HPDE6-E6E7 (cell line): ENCODE measurements at regions not wholly inside any gene's neighbourhood (a gene's known extent, or its start where the extent isn't known, plus 50 kb on each side); places are given as distances from the start of the nearest gene placed in this dataset.

Source experiments
- DNase-seq: peaks from one replicate; pipeline ENCODE4 v3.0.0; 2011; ENCODE audit warnings: missing footprints; ENCODE audit errors: extremely low spot score

GRCh38 chr13:84208246-84208910 is 326.1 kb upstream of the SLITRK1 start:
- no peak for DNase-seq

DNA sequence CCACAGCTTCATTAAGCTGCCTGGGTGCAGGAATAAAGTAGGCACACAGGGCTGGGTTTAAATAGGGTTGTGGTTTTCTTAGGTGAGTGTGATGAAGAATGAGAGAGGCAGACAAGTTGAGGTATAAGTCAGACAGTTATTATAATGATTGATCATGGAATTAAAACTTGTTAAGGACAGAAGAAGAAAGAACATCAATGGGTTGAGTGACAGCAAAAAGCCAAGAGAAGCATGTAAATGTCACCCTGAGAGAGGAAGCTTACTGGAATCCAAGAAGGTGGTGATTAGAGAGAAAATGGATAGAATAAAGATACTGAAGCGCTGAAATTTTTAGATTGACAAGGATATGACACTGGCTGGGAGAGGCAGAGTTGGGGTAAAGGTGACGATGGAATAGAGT is 325.2 kb upstream of the SLITRK1 start:
- no peak for DNase-seq

DNA sequence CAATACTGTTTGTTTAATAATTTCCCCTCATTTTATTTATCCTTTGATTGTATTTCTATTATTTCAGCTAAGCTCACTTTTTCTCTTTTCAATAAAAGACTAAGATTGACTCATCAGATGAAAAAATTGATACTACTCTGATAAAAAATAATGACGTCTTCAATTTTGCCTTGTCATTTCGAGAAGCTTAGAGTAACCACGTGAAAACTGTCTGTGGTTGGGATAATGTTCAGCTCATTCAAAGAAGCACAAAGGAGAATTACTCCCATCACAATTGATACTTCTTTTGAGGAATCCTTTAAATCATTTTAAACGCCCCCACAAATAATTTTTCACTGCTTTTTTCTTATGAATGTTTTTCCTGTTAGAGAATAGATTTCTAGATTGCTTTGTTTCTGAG is 318.7 kb upstream of the SLITRK1 start:
- DNase-seq: no peak

- peak; percentile 57 for DNase-seq
Measured at GRCh38 chr13:84192125-84192524, 309.9 kb upstream of the SLITRK1 start.

GRCh38 chr13:84191139-84191538 is 308.9 kb upstream of the SLITRK1 start:
- no peak for DNase-seq

GRCh38 chr13:84187626-84188025 is 305.4 kb upstream of the SLITRK1 start:
- peak; percentile 1 for DNase-seq

GRCh38 chr13:84139561-84140158 is 257.4 kb upstream of the SLITRK1 start:
- no peak for DNase-seq

DNA sequence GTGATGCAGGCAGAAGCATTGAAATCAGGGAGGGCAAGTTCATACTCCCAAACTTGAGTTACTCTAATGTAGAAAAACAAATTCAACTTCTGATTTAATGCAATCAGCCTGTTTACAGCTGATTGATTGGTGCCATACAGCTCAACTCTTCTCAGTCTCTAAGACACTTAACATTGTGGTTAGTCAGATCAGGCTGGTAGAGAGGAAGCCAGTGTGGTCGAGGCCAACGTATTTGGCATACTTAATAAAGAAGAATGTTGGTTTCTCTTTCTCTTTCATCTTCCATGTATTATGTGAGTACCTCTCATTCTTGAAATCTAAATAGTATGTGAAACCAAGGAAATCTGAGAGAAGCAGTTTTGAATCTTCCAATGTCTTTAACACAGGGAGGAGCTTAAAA is 255.0 kb upstream of the SLITRK1 start:
- DNase-seq: no peak

DNA sequence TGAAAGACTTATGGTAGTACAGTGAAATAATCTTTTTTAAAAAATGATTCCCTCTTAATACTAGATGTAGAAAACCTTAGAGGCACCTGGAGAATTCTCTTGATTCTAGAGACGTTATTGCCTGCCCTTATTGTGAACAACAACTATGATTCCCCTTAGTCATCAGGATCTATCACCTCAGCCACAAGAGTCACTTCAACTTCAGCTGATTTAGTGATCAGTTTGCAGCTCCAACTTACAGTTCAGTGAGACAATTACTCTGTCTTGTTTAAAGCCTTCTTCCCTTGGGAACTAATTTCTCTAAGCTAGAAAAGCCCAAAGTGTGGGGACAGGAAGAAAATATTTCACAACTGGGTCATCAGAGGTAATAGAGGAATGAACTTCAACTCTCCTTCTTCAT is 254.3 kb upstream of the SLITRK1 start:
- DNase-seq: no peak

GRCh38 chr13:84132491-84132890 is 250.2 kb upstream of the SLITRK1 start:
- no peak for DNase-seq

GRCh38 chr13:84131249-84131648 is 249.0 kb upstream of the SLITRK1 start:
- DNase-seq: no peak

DNA sequence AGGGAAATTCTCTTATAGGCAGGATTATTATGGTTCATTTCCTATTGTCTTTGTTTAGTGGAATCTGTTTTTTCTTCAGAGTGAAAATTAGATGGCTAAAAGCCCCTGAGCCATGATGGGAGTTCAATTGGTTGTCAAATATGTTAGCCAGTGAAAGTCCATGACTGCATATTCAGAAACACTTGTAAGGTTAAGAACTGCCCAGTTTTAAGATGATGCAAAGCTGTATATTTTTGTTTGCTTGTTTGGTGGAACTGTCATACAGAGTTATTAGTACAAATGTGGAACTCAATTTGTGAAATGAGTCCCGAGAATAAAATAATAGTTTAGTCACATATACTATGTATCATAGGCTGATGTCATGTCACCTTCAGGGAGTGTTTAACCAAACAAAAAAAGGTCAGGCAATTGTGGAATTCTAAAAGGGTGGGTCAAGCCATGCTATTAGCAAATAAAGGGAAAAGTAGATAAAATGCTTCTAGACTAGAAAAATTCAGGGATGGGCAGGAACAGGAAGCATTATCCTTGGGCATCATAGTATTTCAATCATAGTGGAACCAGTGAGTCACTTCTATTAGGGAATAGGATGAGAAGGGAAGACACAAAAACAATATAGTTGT is 248.3 kb upstream of the SLITRK1 start:
- DNase-seq: no peak

DNA sequence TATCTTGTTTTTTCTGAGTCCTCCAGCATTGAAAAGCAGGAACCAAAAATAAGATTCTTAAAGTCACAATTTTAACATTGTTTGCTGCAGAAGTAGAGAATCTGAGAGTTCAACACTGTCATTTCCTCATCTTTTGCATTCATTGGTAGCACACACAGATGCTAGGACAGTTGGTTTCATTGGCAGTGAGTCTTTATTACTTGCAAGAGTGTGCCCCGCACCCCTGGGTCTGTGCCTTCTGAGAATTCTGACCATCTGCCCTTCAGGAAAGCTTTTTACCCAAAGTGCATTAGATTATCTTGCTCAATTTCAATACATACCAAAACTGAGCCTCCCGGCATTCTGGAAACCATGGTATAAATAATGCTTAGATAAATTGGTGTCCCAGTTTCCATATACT is 247.7 kb upstream of the SLITRK1 start:
- no peak for DNase-seq

DNA sequence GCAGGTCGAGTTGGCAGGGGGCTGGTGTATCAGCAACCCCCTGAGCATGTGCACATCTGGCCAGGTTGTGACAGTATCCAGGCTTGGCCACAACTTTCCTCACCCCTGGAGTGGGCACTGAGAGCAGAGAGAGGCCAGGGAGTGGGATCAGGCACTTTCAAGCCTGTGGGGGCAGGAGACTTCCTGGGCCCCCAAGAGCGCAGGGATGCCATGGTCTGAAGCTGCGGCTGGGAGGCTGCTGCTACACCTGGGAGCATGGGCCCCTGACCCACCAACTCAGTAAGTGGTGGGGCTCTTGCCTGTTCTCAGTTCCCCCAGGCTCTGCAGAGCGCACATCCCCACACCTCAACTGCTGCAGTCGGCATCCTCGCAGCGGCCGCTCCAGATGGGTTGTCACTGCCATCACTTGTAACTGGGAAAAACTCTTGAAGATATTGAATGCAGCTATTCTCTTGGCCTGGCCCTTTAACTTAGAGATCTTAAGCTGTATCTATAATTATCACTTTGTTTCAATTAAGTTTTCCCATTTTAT is 245.4 kb upstream of the SLITRK1 start:
- no peak for DNase-seq

GRCh38 chr13:84126671-84127171 is 244.4 kb upstream of the SLITRK1 start:
- no peak for DNase-seq

DNA sequence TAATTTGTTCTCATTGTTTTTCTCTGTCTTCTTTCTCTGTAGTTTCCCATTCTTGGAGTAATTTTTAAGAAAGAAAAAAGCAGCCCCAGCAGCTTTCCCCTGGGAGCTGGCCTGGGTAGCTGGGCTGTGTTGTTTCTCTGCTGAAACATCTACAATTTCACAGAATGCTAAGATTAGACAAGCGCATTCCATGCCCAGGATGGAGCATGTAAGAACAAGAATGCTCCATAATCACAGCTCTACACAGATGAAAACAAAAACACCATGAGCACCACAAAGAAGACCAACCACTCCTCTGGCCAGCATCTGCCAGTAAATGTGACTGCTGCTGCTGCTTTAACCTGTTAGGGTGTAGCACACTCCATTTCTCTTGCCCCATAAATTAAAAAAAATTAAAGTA is 239.2 kb upstream of the SLITRK1 start:
- DNase-seq: peak; percentile 28

- no peak for DNase-seq
Measured at GRCh38 chr13:84118839-84119409, 236.7 kb upstream of the SLITRK1 start.

- DNase-seq: no peak
Measured at GRCh38 chr13:84098273-84098672, 216.0 kb upstream of the SLITRK1 start.

DNA sequence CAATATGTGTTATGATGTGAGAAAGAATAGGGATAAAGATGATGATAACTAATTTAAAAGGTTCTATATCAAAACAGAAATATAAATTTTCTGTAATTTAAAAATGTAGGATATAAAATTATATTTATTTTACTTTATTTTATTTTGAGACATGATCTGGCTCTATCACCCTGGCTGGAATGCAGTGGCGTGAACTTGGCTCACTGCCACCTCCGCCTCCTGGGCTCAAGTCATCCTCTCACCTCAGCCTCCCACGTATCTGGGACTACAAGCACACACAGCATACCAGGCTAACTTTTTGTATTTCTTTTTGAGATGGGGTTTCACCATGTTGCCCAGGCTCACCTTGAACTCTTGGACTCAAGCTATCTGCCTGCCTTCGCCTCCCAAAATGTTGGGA is 214.9 kb upstream of the SLITRK1 start:
- DNase-seq: no peak

DNA sequence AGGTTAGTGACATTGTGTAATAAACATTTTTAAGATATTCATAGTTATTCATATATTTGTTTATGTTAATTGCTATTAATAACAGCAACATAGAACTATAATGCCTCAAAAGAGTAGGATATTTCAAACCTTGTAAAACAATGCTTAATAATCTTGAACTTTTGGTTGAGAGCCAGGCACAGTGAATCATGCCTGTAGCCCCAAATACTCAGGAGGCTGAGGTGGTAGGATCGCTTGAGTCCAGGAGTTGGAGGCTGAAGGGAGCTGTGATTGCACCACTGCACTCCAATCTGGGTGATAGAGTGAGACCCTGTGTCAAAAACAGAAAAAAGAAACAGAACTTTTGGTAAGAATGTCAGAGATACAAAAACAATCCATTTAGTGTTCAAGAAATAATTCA is 213.9 kb upstream of the SLITRK1 start:
- no peak for DNase-seq

DNA sequence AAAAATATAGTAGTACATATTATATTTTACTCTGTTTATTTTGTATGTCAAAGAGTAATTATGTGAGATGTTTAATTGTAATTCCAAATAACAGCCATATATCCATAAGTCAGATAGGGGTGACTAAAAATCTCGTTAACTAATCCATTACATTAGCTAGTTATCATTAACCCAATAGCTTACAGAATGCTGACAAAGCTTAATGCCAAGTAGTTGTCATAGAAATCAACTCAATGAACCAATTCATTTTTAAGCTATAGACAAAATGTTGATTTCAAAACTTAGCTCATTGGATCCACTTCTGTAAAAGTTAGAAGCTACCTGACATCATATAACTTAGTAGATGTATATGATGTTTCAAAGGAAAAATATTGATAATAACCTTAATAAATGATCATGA is 206.7 kb upstream of the SLITRK1 start:
- no peak for DNase-seq

DNA sequence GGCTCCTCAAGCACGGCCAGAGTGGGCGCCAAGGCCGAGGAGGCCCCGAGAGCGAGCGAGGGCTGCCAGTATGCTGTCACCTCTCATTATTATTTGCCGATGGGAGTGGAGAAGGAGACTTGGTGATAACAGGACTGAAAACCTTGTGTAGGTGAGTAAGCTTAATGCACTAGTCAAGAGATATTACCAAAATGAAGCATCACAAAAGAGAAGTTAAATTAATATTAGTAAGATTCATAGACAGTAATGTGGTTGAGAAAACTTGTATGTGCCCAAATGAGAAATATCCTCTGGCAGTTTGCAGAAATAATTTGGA is 204.5 kb upstream of the SLITRK1 start:
- no peak for DNase-seq
